Parathyroid adenoma (tissue), 2 donors: ENCODE measurements at regions not wholly inside any gene's neighbourhood (a gene's known extent, or its start where the extent isn't known, plus 50 kb on each side); places are given as distances from the start of the nearest gene placed in this dataset.

ENCODE experiments used
- H2AFZ ChIP-seq: fragments of 300-600 bp; sonication (generic); one replicate; pipeline ENCODE4 v1.7.0; 2017; ENCODE audit warnings: antibody characterized with exemption, mild to moderate bottlenecking
- H3K27ac ChIP-seq: fragments of 300-600 bp; sonication (generic); one replicate; pipeline ENCODE4 v1.7.0; 2017
- H3K27me3 ChIP-seq: fragments of 300-600 bp; sonication (generic); one replicate; pipeline ENCODE4 v1.7.0; 2017; ENCODE audit warnings: low read length; ENCODE audit not compliant: control insufficient read depth, insufficient read depth
- H3K36me3 ChIP-seq: fragments of 300-600 bp; sonication (generic); one replicate; pipeline ENCODE4 v1.7.0; 2017; ENCODE audit warnings: low read length; ENCODE audit not compliant: control insufficient read depth, insufficient read depth
- H3K4me1 ChIP-seq: fragments of 300-600 bp; sonication (generic); one replicate; pipeline ENCODE4 v1.7.0; 2017; ENCODE audit warnings: control low read depth
- H3K4me2 ChIP-seq: fragments of 300-600 bp; sonication (generic); one replicate; pipeline ENCODE4 v1.7.0; 2017; ENCODE audit warnings: low read length
- H3K4me3 ChIP-seq: fragments of 300-600 bp; sonication (generic); one replicate; pipeline ENCODE4 v1.7.0; 2017; ENCODE audit warnings: low read depth, low read length
- H3K79me2 ChIP-seq: fragments of 300-600 bp; sonication (generic); one replicate; pipeline ENCODE4 v1.7.0; 2017; ENCODE audit warnings: control low read depth
- H3K9ac ChIP-seq: fragments of 300-600 bp; sonication (generic); one replicate; pipeline ENCODE4 v1.7.0; 2017; ENCODE audit warnings: mild to moderate bottlenecking
- H3K9me3 ChIP-seq: fragments of 300-600 bp; sonication (generic); one replicate; pipeline ENCODE4 v1.7.0; 2017; ENCODE audit warnings: low read length; ENCODE audit not compliant: control insufficient read depth
- CTCF ChIP-seq: fragments of 300-600 bp; sonication (generic); IDR thresholded peaks from one replicate; pipeline ENCODE4 v1.7.0; 2017; ENCODE audit warnings: antibody characterized with exemption, mild to moderate bottlenecking
- donor health status: primary hyperparathyroidism.

GRCh38 chr7:131072505-131073091 lies 255.1 kb upstream of the MKLN1 start:
- Histone ChIP-seq H3K4me1 (peaks cover 9% of the 10 kb centered on the region), H3K4me2 (peak overlapping the region; percentile 4), H3K79me2 (peaks cover 36% of the 10 kb centered on the region), H3K27me3 (no peaks in the 10 kb centered on the region), H3K36me3 (no peaks in the 10 kb centered on the region), H2AFZ (no peak overlapping the region), H3K27ac (peak overlapping the region; percentile 55), H3K4me3 (no peak overlapping the region), H3K9ac (no peak overlapping the region), H3K9me3 (no peaks in the 10 kb centered on the region)
- no peak for TF ChIP-seq CTCF

- Histone ChIP-seq H3K27ac (no peak overlapping the region), H3K27me3 (no peaks in the 10 kb centered on the region), H3K9me3 (no peaks in the 10 kb centered on the region), H3K4me1 (peaks cover 10% of the 10 kb centered on the region), H3K79me2 (peaks cover 44% of the 10 kb centered on the region), H2AFZ (no peak overlapping the region), H3K9ac (no peak overlapping the region), H3K36me3 (no peaks in the 10 kb centered on the region), H3K4me3 (no peak overlapping the region), H3K4me2 (no peak overlapping the region)
- no peak for TF ChIP-seq CTCF
Measured at GRCh38 chr7:131074043-131074442, 253.6 kb upstream of the MKLN1 start.

GRCh38 chr7:131074585-131074984 lies 253.1 kb upstream of the MKLN1 start:
- no peaks in the 10 kb centered on the region for H3K9me3 ChIP-seq
- H3K27ac ChIP-seq: no peak overlapping the region
- H3K4me2 ChIP-seq: no peak overlapping the region
- TF ChIP-seq CTCF: no peak
- H3K27me3 ChIP-seq: no peaks in the 10 kb centered on the region
- no peak overlapping the region for H2AFZ ChIP-seq
- peaks cover 48% of the 10 kb centered on the region for H3K79me2 ChIP-seq
- H3K36me3 ChIP-seq: no peaks in the 10 kb centered on the region
- H3K9ac ChIP-seq: no peak overlapping the region
- no peak overlapping the region for H3K4me3 ChIP-seq
- H3K4me1 ChIP-seq: peaks cover 10% of the 10 kb centered on the region

- Histone ChIP-seq H3K4me2 (no peak overlapping the region), H3K27ac (no peak overlapping the region), H3K4me3 (no peak overlapping the region), H3K27me3 (no peaks in the 10 kb centered on the region), H2AFZ (no peak overlapping the region), H3K36me3 (no peaks in the 10 kb centered on the region), H3K4me1 (peaks cover 10% of the 10 kb centered on the region), H3K9ac (no peak overlapping the region), H3K79me2 (peaks cover 50% of the 10 kb centered on the region), H3K9me3 (no peaks in the 10 kb centered on the region)
- no peak for TF ChIP-seq CTCF
Measured at GRCh38 chr7:131075406-131075805, 252.3 kb upstream of the MKLN1 start.

- no peak overlapping the region for H3K27ac ChIP-seq
- H3K4me2 ChIP-seq: no peak overlapping the region
- peaks cover 10% of the 10 kb centered on the region for H3K4me1 ChIP-seq
- no peaks in the 10 kb centered on the region for H3K36me3 ChIP-seq
- no peak overlapping the region for H3K9ac ChIP-seq
- no peak overlapping the region for H3K4me3 ChIP-seq
- no peak overlapping the region for H2AFZ ChIP-seq
- TF ChIP-seq CTCF: no peak
- H3K9me3 ChIP-seq: no peaks in the 10 kb centered on the region
- peaks cover 57% of the 10 kb centered on the region for H3K79me2 ChIP-seq
- no peaks in the 10 kb centered on the region for H3K27me3 ChIP-seq
Measured at GRCh38 chr7:131076032-131076431, 251.6 kb upstream of the MKLN1 start.
